ENCODE measurements at regions not wholly inside any gene's neighbourhood (a gene's known extent, or its start where the extent isn't known, plus 50 kb on each side); places are given as distances from the start of the nearest gene placed in this dataset.

DNA sequence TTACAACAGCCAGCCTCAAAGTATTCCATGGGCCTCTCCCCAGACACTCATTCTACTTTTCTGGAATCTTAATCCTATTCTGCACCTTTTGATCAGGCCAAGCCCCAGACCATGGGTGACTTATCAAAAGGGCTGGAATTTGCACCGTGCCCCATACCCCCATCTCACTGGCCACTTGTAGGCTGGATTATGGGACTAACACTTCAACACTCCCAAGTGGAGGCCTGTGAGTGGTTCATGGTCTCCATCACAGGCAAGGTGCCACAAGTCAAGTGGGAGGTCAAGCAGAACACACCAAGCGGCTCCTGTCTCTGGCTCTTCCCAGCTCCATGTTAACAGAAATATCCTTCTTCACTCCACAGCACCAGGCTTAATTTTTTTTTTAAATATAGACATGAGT is 212.3 kb upstream of the HEY2 start:
- TF ChIP-seq, protein P1, sequence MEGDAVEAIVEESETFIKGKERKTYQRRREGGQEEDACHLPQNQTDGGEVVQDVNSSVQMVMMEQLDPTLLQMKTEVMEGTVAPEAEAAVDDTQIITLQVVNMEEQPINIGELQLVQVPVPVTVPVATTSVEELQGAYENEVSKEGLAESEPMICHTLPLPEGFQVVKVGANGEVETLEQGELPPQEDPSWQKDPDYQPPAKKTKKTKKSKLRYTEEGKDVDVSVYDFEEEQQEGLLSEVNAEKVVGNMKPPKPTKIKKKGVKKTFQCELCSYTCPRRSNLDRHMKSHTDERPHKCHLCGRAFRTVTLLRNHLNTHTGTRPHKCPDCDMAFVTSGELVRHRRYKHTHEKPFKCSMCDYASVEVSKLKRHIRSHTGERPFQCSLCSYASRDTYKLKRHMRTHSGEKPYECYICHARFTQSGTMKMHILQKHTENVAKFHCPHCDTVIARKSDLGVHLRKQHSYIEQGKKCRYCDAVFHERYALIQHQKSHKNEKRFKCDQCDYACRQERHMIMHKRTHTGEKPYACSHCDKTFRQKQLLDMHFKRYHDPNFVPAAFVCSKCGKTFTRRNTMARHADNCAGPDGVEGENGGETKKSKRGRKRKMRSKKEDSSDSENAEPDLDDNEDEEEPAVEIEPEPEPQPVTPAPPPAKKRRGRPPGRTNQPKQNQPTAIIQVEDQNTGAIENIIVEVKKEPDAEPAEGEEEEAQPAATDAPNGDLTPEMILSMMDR (IDR thresholded peaks at IDR 0.05; ENCODE audit: low read depth, low read length): no peak
- no peak for TF ChIP-seq EZH2phosphoT487 (IDR thresholded peaks at IDR 0.05; ENCODE audit: low read depth)

Data from OCI-LY3 (cell line).